Stimulated activated CD8-positive, alpha-beta memory T cell treated with anti-CD3 and anti-CD28 coated beads, Interleukin-4, amount 100 ng/mL, for 24 hours (primary cell): ENCODE measurements at regions not wholly inside any gene's neighbourhood (a gene's known extent, or its start where the extent isn't known, plus 50 kb on each side); places are given as distances from the start of the nearest gene placed in this dataset.
"Not testable (repeated sequence)": the region's sequence is repeated elsewhere in the genome, so short reads cannot be mapped to it uniquely, and the experiment has no call there.

Experiments used
- DNase-seq: peaks from one replicate; pipeline ENCODE4 v3.0.0-alpha.2; 2020; ENCODE audit warnings: low read depth

DNA sequence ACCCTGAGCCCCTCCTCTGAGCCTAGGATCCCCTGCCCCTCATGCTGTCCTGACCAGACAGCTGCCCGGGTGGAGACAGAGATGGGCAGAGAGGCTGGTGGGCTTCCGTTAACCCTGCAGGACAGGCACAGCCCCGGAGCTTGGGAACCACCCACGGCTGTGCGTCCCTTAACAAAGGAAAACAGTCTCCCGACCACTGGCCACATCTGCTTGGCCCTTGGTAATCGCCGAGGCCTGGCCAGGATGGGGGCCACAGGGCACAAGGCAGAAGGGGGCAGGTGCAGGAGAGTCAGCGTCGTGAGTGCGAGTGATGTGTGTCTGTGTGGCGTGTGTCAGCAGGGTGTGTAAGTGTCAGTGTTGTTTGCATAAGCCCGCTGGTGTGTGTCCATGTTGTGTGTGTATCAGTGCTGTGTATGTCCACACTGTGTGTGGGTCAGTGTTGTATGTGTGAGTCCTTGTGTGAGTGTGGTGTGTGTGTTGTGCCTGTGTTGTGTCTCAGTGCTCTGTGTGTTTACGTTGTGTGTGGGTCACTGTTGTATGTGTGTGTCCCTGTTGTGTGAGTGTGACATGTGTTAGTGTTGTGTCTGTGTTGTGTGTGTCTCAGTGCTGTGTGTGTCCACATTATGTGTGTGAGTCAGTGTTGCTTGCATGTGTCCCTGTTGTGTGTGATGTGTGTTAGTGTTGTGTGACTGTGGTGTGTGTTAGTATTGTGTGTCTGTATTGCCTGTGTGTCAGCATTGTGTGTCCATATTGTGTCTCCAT is 369.5 kb downstream of the BRD1 start:
- DNase-seq, result no peak

DNA sequence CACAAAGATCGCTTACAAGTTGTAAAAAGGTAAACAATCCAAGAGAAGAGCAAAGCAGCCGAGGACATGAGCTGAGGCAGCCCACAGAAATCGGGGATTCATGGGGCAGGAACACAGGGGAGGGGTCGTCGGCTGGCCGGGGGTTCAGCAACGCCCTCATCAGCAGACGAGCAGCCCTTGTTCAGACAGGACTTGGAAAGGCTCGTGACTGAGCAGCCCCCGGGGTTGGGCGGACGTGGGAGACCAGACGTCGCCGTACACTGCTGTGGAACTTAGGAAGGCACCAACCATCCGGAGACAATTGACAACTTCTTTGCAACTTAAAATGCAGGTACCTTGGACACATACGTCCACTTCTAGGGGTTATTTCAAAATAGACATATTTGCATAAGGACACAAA is 370.5 kb downstream of the BRD1 start:
- DNase-seq, result no peak

DNA sequence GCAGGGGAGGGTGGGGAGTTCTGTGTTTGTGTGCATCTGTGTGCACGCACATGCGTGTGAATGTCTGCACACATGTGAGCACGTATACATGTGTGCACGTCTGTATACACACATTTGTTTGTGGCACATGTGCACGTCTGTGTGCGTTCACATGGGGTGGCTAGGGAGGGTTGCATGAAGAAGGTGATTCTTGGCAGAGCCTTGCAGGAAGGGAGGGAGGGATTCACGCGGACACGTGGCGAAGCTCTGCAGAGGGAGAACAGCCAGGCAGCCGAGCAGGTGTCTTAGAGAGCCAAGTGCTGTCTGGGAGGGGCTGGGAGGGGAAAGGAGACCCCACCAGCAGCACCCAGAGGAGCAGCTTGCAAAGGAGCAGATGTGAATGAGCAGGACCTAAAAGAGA is 372.1 kb downstream of the BRD1 start:
- no peak for DNase-seq

DNA sequence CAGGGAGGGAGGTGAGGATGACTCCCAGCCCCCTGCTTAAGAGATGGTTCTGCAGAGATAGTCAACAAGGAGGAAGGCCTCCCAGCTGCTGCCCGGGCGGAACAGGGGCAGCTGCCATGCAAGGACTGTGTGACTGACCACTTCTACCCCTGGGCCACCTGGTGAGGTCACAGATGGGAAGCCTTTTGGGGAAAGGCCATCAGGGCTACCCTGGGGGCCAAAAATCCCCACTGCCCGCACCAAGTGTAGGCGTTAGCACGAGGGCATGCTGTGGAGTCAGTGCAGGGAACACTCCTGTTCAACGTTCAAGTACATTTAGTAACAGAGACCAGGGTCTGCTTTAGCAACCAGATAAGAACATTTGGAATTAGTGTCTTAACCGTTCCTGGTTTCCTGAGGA is 372.9 kb downstream of the BRD1 start:
- no peak for DNase-seq

DNA sequence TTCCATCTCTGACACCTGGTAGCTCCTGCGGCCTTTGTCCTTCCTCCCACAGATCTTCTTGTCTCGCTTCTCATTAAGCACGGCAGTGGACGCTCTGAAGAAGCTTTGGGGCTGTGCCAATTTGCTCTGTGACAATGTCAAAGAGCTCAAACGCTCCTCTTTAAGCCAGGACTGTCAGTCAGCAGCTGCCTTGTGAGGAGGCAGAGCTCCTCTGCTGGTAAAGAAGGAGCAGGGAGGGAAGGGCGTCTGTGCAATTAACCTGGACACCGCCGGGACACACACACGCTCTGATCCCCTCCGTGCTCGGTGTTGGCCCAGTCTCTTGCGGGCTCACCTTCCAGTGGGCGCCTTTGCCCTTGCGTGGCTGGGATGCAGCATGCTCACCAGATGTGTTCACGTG is 373.9 kb downstream of the BRD1 start:
- DNase-seq, result no peak

DNA sequence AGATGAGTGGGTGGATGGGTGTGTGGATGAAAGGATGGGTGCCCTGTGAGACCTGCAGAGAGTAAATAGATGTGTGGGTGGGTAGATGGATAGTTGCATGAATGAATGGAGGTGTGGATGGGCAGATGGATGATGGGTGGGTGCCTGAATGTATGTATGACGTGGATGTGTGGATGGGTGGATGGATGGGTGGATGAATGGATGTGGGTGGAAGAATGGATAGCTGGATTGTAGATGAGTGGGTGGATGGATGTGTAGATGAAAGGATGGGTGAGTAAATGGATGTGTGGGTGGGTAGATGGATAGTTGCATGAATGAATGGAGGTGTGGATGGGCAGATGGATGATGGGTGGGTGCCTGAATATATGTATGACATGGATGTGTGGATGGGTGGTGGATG is 374.7 kb downstream of the BRD1 start:
- not testable (repeated sequence) for DNase-seq

DNA sequence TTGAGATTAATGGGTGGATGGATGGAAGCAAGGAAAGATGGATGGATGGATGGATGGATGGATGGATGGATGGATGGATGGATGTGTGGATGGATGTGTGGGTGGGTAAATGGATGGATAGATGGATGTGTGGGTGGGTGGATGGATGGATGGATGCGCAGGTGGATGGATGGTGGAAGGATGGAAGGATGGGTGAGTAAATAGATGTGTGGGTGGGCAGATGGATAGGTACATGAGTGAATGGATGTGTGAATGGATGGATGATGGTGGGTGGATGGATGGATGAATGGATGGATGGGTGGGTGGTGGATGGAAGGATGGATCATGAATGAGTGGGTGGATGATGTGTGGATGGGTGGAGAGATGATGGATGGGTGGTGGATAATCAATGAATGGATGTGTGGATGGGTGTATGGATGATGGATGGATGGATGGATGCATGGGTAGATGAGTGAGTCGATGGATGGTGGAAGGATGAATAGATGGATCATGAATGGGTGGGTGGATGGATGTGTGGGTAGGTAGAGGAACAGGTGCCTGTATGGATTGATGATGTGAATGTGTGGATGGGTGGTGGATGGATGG is 375.2 kb downstream of the BRD1 start:
- no peak for DNase-seq

DNA sequence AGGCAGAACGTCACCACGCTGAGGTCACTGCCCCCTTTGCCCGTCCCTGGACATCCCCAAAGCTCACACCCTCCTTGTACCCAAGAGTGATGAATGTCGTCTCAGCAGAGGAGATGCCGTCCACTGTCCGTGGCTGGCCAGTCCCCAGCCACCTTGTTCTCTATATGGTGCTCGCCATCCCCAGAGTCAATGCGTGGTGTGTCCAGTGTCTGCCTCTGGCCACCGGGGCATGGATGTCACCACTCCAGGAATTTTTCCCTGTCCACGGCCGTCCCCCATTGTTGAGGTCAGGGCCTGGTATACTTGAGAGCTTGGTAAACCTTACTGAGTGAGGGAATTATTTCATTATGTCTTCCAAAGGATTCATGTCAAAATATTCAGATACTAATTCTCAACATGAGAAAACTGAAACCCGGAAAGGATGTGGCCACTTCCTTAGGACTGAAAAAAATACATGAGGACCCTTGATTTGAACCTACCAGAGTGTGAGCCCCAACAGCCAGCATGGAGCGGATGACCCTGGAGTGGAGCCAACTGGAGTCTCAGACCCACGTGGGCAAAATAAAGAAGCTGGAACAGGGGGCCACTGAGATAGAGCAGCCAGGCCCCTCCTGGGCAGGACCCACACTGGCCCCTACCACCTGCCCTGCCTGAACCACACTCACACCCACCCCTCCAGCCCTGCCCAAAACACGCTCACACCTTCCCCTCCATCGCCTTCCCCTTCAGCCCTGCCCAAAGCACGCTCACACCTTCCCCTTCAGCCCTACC is 376.4 kb downstream of the BRD1 start:
- no peak for DNase-seq

DNA sequence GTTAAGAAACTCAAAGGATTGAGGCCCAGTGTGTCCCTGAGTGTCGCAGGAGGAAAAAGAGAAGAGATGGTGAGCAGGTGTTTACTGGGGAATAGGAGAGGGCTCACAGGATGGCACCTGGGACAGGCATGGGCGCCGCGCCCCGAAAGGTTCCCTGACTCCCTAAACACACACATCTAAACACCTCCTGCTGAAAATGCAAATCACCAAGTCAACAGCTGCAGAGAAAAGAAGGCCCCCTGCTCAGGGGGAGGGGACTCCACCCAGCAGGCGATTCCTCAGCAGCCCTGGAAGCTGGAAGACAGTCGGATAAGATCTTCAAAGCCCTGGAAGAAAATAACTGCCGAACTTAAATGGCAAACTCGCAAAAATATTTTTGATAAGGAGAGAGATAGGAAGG is 377.2 kb downstream of the BRD1 start:
- DNase-seq, result no peak

DNA sequence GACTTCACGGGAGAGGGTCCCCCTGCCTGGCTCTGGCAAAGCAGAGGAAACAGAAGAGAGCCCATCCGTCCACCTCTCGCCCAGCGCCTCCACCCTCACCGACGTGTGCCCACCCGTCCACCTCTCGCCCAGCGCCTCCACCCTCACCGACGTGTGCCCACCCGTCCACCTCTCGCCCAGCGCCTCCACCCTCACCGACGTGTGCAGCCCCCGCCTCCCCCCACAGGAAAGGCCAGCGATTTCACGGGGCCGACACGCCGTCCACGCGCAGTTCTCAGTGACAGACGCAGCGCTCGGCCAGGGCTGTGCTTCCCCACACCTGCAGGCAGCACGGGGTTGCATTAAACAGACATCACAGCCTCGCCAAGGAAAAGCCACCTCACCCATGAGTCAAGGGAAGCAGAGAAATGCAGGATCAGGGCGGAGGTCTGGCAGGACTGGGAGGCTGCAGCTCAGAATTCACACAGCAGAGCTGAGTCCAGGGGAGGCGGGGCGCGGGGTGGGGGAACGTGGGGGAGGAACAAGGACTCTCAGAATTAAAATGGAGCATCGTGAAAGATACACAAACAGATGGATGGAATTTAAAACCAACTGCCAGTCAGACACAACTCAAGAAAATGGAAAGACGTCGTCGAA is 377.7 kb downstream of the BRD1 start:
- no peak for DNase-seq

DNA sequence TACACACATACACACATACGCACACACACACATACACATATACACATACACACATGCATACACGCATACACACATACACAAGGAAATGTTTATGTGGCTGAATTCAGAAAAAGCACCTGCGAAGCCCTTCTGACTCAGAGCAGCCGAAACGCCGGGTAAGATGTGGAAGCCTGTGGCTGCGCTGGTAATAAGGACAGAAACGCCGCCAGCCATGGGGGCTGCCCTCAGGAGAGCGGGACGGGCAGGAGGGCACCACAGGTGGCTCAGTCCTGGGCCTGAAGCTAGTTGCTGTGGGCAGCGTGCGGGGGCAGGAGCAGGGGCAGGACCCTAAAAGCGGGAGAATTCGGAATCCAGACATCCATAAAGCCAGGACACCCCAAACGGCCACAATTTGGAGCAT is 378.3 kb downstream of the BRD1 start:
- DNase-seq, result no peak

DNA sequence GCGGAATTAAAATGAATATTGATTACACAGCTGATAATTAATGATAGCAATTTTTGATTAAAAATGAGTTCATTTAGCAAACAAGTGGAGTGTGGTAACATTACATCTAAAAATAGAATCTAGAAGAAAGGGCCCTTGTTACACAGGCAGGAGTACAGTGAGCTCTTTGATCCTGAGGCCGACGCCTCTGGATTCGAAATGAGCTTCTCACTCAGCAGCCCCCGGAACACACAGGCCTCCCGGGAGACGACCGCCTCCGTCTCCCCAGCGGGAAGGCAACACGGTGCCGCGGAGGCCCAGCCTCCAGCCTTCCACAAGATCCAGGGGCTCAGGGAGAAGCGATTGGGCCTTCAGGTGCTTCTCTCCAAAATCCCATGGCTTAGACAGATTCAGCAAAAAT is 379.1 kb downstream of the BRD1 start:
- DNase-seq, result no peak

DNA sequence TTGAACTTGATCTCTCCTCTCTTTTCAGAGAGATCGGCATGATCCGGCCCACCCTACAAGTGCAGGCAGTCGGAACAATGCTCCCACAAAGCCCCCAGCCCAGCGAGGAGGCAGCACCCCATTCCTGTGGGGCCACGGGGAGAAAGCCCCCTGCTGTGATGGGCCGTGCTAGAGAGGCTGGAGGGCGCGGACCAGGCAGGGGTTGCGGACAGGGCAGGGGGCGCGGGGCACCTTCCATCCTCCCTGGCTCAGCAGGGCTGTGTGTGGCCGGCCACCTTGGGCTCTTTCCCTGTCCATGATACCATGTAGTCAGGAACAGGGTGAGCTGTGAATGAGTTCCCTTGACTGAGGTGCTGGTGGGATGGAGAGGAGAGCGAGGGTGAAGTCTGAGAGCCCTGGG is 379.8 kb downstream of the BRD1 start:
- no peak for DNase-seq

DNA sequence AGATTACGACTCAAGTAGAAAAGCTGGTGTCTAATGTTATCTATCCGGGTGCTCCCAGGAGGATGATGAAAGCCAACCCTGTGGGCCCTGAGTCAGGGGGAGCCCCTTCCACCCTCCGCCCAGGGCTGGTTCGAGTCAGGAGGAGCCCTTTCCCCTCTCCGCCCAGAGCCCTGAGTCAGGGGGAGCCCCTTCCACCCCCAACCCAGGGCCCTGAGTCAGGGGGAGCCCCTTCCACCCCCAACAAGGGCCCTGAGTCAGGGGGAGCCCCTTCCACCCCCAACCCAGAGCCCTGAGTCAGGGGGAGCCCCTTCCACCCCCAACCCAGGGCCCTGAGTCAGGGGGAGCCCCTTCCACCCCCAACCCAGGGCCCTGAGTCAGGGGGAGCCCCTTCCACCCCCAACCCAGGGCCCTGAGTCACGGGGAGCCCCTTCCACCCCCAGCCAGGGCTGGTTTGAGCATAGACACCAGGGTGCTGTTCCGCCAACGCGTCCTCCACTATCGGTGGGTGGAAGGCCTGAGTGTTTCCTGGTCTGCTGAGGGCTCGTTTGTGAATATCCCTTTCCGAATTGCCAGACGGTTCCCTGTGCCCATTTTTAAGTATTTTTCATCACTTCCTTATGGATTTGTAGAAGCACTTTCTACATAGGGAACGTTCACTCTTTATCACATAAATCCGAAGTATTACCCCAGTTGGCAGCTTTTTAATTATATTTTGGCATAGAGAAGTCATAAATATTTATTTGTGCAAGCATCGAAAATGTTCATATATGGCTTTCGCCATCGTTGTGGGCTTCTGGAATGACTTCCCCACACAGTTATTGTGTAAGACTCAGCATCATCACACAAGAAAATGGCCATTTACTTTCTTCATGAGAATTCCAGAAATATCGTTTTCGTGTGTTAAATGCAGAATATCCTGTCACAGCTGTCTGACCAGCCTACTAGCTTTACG is 380.6 kb downstream of the BRD1 start:
- peak; percentile 7 for DNase-seq

DNA sequence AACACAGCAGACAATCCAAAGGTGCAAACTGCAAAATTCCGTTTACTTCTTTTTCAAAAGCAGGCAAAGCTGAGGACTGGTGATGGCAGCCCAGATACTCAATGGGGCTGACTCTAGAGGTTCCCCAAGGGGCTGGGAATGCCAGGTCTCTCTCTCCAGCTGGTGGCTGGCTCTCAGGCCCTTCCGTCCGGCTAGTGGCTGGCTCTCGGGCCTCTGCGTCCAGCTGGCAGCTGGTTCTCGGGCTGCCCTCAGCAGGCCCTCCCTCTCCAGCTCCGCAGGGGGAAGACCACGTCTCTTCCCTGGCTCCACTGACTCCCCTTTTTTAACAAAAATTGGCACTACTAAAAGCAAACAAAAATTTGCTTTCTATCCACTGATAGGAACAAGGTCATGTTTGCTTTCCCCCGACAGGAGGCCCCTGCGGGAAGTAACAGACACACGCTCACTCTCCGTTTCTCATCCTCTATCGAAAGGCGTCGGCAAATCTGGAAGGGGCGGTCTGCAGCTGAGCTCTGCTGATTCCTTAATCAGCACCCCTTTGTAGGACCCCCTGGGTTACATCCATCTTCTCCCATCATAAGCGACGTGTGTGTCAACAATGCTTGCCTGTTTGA is 381.4 kb downstream of the BRD1 start:
- DNase-seq, result no peak

DNA sequence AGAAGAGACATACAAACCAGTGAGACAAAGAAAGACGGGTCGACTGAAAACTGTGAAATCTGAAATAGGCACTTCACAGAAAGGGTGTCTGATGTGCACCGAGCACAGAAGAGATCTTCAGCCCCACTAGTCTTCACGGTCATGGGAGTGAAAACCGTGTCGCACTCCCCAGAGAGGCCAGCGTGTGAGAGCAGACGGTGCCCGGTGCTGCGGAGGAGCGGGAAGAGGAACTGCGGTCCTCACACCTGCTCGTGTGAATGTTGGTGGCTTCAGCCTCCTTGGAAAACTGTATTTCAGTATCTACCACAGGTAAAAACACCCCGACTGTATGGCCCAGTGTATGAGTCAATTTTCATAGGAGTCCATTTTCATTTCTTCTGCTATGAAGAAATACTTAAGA is 382.9 kb downstream of the BRD1 start:
- DNase-seq, result no peak

DNA sequence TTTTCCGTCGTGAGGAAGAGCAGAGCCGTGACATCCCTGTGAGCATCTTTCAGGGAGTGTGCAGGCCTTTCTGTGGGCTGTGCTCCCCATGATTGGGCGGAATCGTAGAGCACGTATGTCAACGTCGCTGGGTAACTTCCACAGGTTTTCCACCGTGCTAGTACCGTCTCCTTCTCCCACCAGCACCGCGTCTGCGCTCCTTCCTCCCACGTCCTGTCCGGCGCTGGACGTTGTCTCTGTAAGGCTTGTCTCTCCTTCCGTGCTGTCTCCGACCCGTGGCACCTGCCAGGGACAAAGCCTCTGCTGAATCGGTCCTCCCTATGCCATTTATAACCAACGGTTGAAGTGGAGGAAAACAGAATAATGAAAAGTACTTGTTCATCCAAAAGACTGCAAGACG is 386.7 kb downstream of the BRD1 start:
- no peak for DNase-seq

DNA sequence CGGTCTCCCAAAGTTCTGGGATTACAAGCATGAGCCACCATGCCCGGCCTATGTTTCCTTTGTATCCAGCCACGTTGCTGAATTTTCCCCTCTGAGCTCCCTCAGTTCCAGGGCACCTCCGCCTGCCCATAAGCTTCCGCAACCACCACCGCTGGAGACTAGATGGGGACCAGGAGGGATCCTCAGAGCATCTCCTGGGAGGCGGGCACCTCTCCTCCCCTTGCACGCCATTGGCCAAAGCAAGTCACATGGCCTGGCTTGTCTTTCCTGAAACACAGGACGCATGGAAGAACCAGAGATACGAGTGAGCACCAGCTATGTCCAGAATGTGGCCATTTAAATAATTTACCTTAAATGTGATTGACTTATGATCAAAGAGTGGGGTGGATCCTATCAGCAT is 388.3 kb downstream of the BRD1 start:
- no peak for DNase-seq

DNA sequence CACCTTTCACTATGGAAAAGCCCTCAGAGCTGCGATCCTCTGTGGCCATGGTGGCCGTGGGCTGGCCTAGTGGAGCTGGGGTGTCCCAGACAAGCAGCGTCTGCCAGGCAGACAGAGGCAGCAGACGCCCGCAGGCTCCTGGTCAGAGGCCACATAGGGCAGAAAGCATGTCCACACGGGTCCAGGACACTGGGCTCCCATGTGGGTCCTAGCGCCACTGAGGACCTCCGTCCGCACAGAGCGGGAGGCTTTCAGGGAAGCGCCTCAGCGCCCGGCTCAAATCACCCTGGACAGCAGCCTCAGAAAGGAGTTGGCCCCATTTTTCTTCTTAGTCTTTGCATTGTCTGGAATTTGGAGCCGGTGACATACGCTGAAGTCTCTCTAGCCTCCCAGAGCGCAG is 389.7 kb downstream of the BRD1 start:
- no peak for DNase-seq

DNA sequence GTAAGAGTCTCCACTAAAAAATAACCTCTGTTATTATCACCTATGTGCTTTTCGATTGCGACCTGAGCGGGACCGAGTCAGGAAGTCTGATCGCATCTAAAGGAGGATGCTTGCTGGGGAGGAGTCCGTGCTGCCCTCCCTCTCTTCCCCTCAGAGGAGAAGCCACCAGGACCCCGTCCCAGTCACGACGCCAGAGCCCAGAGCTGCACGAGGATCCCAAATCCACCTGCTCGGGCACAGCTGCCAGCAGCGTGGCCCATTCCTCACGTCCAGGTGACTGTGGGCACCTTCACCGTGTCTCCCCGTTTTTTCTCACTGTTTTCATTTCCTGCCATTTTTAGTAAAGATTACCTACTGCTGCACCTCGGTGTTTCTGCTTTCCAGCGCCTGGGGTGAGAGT is 390.3 kb downstream of the BRD1 start:
- no peak for DNase-seq

DNA sequence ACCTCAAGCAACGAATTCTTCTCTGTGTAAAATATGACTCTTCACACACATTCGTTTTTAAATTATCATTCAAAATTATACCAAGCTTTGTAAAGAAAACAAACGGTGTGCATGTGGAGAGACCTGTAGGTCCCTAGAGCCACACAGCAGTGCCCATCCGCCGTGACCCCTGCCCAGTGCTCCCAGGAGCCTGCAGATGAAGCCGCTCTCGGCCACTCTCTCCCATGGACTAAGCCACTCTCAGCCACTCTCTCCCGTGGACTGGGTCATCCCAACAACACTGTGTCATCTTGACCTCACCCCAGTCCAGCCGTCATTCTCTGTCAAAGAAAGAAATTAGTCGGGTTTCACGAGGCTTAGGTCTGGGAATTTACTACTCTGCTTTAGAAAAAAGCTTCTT is 391.6 kb downstream of the BRD1 start:
- DNase-seq, result no peak
